T-helper 2 cell treated with Interferon-gamma antibody and Interleukin-4, amounts not matched to agents 5 μg/mL and 100 μg/mL, for 36 hours (primary cell): ENCODE measurements at regions not wholly inside any gene's neighbourhood (a gene's known extent, or its start where the extent isn't known, plus 50 kb on each side); places are given as distances from the start of the nearest gene placed in this dataset.

Experiments used
- DNase-seq: peaks from one replicate; pipeline ENCODE4 v3.0.0; 2021; ENCODE audit warnings: low spot score
- H3K27ac Mint-ChIP-seq: one replicate; pipeline ENCODE4 v1.8.0; 2021; ENCODE audit warnings: mild to moderate bottlenecking, mixed read lengths
- H3K27me3 Mint-ChIP-seq: one replicate; pipeline ENCODE4 v1.8.0; 2021; ENCODE audit warnings: low read depth, mixed read lengths
- H3K36me3 Mint-ChIP-seq: one replicate; pipeline ENCODE4 v1.8.0; 2021; ENCODE audit warnings: low read depth, mixed read lengths
- H3K4me1 Mint-ChIP-seq: one replicate; pipeline ENCODE4 v1.8.0; 2021; ENCODE audit warnings: low read depth, mixed read lengths
- H3K4me3 Mint-ChIP-seq: one replicate; pipeline ENCODE4 v1.8.0; 2022; ENCODE audit warnings: mild to moderate bottlenecking, moderate library complexity, mixed read lengths
- H3K9me3 Mint-ChIP-seq: one replicate; pipeline ENCODE4 v1.8.0; 2021; ENCODE audit warnings: mixed read lengths

DNA sequence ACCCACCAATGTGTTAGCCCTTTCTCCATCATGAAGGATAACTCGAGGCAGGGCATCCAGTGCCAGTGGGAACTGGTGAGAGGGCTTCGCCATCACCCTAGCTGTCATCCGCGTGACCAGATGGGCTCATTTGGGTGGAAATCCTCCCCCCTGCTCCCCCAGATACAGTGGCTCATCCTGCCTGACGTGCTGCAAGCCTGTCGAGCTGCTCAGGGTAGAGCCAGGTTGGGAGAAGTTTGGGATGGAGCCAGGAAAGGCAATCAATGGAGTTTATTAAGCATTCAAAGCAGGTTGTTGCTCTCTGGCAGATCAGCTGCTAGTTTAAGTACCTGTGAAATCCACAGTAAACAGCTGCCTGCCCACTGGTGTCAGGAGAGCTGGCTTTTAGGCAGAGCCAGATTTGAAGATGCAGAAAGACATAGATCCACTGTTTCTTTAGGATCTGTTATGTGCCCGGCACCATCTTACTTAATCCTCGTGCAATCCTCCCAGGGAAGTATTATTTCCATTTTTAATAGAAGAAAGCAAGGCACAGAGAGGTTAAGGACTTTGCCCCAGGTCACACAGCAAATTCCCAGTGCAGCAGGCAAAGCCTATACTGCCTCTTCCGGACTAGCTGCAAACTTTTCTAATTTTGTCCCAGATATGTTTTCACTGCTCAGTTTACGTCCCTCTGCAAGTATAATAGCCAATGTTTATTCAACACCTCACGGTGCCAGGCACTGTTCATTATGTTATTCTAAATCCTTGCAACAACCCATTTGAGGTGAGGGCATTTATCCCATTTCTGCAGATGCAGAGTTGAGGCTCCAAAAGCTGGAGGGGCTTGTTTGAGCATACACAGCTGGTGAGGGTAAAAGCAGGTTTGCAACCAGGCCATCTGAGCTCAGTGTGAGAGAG lies 54.1 kb upstream of the KCNG1 start:
- Mint-ChIP-seq H3K4me1 (no peaks in the 10 kb centered on the region), H3K4me3 (no peak overlapping the region), H3K27me3 (peaks cover 15% of the 10 kb centered on the region), H3K27ac (no peak overlapping the region), H3K9me3 (no peaks in the 10 kb centered on the region), H3K36me3 (no peaks in the 10 kb centered on the region)
- DNase-seq: no peak

DNA sequence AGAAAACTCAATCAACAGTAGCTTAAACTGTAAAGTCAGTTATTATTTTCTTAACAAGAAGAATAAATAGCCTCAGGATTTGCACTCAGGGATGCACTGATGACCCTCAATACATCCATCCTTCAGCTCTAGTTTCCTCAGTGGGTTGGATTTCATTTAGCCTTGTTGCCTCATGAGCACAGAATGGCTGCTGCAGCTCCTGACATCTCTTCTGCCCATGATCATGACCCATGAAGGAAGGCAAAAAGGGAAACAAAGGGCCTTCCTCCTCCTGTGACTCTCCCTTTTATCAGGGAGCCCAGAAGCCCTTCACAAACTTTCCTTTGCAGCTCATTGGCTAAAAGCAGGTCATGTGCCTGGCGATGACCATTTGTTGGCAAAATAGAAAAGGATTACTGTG lies 51.2 kb upstream of the KCNG1 start:
- Mint-ChIP-seq H3K27ac (no peak overlapping the region), H3K36me3 (no peaks in the 10 kb centered on the region), H3K27me3 (peaks cover 12% of the 10 kb centered on the region), H3K4me3 (no peak overlapping the region), H3K4me1 (no peaks in the 10 kb centered on the region), H3K9me3 (no peaks in the 10 kb centered on the region)
- no peak for DNase-seq
